ENCODE measurements at regions not wholly inside any gene's neighbourhood (a gene's known extent, or its start where the extent isn't known, plus 50 kb on each side); places are given as distances from the start of the nearest gene placed in this dataset.
"Not testable (repeated sequence)": the region's sequence is repeated elsewhere in the genome, so short reads cannot be mapped to it uniquely, and the experiment has no call there.

DNA sequence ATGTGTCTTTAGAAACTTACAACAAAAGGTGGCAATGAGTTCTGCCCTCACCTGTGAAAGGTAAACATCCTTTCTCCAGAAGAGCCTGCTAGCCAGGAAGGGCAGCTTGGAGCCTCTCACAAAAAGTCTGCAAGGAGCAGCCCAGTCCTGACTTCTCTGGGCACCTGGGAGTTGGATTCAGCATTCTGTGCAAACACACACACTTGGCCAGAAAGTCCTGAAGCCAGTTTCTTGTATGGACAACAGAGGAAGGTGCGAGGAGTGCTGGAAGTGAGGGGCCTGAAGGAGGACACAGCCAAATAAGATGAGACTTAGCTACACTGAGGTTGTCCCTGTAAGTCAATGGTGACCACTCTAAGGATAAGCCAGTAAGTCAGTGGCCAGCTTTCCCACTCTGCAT is 52.4 kb upstream of the SLC1A4 start:
- no peaks in the 10 kb centered on the region for H3K36me3 ChIP-seq (ENCODE audit: control insufficient read depth in 4 of 4, insufficient read depth in 3 of 4, low read depth in 1 of 4, low read length in 3 of 4)
- H3K4me3 ChIP-seq (ENCODE audit: low read depth in 1 of 3, low read length in 3 of 3) = no peak overlapping the region
- H3K9ac ChIP-seq (ENCODE audit: low read depth in 1 of 2, low read length in 2 of 2) = no peak overlapping the region
- H3K9me3 ChIP-seq (ENCODE audit: control insufficient read depth in 4 of 4, low read length in 3 of 4) = no peaks in the 10 kb centered on the region
- H3K27ac ChIP-seq (ENCODE audit: low read depth in 1 of 2, low read length in 2 of 2) = peak overlapping the region; percentile 85 to 97
- 98% methylated on average over 1 of the region's 1 CpG for WGBS
- no peaks in the 10 kb centered on the region for H3K27me3 ChIP-seq (ENCODE audit: control insufficient read depth in 4 of 4, insufficient read depth in 4 of 4, low read length in 3 of 4)
- H3K4me1 ChIP-seq (ENCODE audit: control insufficient read depth in 4 of 4, insufficient read depth in 4 of 4, low read length in 3 of 4) = peaks cover 1 to 23% (median 13%) of the 10 kb centered on the region in 4 donors
- TF ChIP-seq FOXA1 (IDR thresholded peaks at IDR 0.05) (no peak), EGR1 (IDR thresholded peaks at IDR 0.05; ENCODE audit: low read depth in 2 of 2) (no peak), YY1 (IDR thresholded peaks at IDR 0.05) (no peak), TAF1 (conservative IDR thresholded peaks at IDR 0.05) (no peak), HNF4A (conservative IDR thresholded peaks at IDR 0.05) (no peak), SP1 (IDR thresholded peaks at IDR 0.05) (no peak), JUND (IDR thresholded peaks at IDR 0.05) (no peak)
- TF ChIP-seq, protein P1, sequence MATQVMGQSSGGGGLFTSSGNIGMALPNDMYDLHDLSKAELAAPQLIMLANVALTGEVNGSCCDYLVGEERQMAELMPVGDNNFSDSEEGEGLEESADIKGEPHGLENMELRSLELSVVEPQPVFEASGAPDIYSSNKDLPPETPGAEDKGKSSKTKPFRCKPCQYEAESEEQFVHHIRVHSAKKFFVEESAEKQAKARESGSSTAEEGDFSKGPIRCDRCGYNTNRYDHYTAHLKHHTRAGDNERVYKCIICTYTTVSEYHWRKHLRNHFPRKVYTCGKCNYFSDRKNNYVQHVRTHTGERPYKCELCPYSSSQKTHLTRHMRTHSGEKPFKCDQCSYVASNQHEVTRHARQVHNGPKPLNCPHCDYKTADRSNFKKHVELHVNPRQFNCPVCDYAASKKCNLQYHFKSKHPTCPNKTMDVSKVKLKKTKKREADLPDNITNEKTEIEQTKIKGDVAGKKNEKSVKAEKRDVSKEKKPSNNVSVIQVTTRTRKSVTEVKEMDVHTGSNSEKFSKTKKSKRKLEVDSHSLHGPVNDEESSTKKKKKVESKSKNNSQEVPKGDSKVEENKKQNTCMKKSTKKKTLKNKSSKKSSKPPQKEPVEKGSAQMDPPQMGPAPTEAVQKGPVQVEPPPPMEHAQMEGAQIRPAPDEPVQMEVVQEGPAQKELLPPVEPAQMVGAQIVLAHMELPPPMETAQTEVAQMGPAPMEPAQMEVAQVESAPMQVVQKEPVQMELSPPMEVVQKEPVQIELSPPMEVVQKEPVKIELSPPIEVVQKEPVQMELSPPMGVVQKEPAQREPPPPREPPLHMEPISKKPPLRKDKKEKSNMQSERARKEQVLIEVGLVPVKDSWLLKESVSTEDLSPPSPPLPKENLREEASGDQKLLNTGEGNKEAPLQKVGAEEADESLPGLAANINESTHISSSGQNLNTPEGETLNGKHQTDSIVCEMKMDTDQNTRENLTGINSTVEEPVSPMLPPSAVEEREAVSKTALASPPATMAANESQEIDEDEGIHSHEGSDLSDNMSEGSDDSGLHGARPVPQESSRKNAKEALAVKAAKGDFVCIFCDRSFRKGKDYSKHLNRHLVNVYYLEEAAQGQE (IDR thresholded peaks at IDR 0.05) = no peak
- no peak for DNase-seq (ENCODE audit: low spot score)

DNA sequence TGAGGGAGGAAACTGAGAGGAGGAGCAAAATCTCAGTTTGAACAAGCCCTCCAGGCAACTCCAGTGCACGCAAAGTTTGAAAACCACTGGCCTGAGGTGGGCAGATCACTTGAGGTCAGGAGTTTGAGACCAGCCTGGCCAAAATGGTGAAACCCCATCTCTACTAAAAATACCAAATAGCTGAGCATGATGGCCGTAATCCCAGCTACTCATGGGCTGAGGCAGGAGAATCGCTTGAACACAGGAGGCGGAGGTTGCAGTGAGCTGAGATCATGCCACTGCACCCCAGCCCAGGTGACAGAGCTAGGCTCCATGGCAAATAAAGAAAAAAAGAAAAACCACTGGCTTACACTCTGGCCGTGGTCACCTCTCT is 51.9 kb upstream of the SLC1A4 start:
- not testable (repeated sequence) for H3K36me3 ChIP-seq (ENCODE audit: control insufficient read depth in 4 of 4, insufficient read depth in 3 of 4, low read depth in 1 of 4, low read length in 3 of 4); H3K4me3 ChIP-seq (ENCODE audit: low read depth in 1 of 3, low read length in 3 of 3); H3K9me3 ChIP-seq (ENCODE audit: control insufficient read depth in 4 of 4, low read length in 3 of 4); DNase-seq (ENCODE audit: low spot score); H3K27me3 ChIP-seq (ENCODE audit: control insufficient read depth in 4 of 4, insufficient read depth in 4 of 4, low read length in 3 of 4)
- peak overlapping the region; percentile 85 to 97 for H3K27ac ChIP-seq (ENCODE audit: low read depth in 1 of 2, low read length in 2 of 2)
- peaks cover 1 to 23% (median 13%) of the 10 kb centered on the region in 4 donors for H3K4me1 ChIP-seq (ENCODE audit: control insufficient read depth in 4 of 4, insufficient read depth in 4 of 4, low read length in 3 of 4)
- H3K9ac ChIP-seq (ENCODE audit: low read depth in 1 of 2, low read length in 2 of 2) = peak overlapping the region; percentile 23 to 87
- WGBS = 58% methylated on average over 5 of the region's 5 CpGs

DNA sequence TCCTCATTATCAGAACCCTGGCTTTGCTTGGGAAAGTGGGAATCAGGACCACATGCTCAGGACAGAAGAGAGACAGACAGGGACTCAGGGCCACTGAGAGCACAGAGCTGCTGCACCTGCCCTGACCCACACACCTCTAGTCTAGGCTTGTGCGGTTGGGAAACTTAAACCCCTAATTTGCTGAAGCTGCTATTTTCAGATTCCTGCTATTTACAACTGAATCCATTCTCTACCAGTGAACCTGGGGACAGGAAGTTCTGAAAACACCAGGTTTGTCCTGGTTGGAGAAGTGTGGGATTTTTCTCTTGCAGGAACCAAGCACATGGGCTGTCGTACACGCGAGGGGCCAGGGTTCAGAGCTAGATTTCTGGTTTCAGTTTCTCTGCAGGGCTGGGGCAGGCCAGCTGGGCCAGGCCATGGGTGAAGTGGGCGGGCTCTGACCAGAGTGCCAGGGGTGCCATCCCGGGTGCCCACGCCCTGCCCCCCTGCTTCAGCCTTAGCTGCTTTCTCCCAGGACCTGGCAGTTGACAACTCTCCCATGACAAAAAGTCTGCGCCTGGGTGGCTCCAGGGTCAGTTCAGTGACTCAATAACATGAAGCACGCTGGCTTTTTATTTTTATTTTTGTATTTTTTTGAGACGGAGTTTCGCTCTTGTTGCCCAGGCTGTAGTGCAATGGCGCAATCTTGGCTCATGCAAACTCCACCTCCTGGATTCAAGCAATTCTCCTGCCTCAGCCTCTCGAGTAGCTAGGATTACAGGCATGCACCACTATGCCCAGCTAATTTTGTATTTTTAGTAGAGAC is 51.3 kb upstream of the SLC1A4 start:
- peak overlapping the region; percentile 54 to 58 (median 55) for H3K4me3 ChIP-seq (ENCODE audit: low read depth in 1 of 3, low read length in 3 of 3)
- peak overlapping the region; percentile 85 to 97 for H3K27ac ChIP-seq (ENCODE audit: low read depth in 1 of 2, low read length in 2 of 2)
- no peaks in the 10 kb centered on the region for H3K36me3 ChIP-seq (ENCODE audit: control insufficient read depth in 4 of 4, insufficient read depth in 3 of 4, low read depth in 1 of 4, low read length in 3 of 4)
- H3K27me3 ChIP-seq (ENCODE audit: control insufficient read depth in 4 of 4, insufficient read depth in 4 of 4, low read length in 3 of 4) = no peaks in the 10 kb centered on the region
- peak overlapping the region; percentile 23 to 87 for H3K9ac ChIP-seq (ENCODE audit: low read depth in 1 of 2, low read length in 2 of 2)
- no peaks in the 10 kb centered on the region for H3K9me3 ChIP-seq (ENCODE audit: control insufficient read depth in 4 of 4, low read length in 3 of 4)
- no peak for DNase-seq (ENCODE audit: low spot score)
- WGBS = 25% methylated on average over 13 of the region's 13 CpGs
- peaks cover 1 to 23% (median 13%) of the 10 kb centered on the region in 4 donors for H3K4me1 ChIP-seq (ENCODE audit: control insufficient read depth in 4 of 4, insufficient read depth in 4 of 4, low read length in 3 of 4)
- TF ChIP-seq HNF4A (conservative IDR thresholded peaks at IDR 0.05) (peak; percentile 87 to 91), TAF1 (conservative IDR thresholded peaks at IDR 0.05) (no peak), NR2F2 (IDR thresholded peaks at IDR 0.05) (no peak), SP1 (IDR thresholded peaks at IDR 0.05) (peak; percentile 91), FOXA1 (IDR thresholded peaks at IDR 0.05) (peak; percentile 41), JUND (IDR thresholded peaks at IDR 0.05) (peak; percentile 33 to 42), RAD21 (IDR thresholded peaks at IDR 0.05) (peak; percentile 18 to 20), RXRA (IDR thresholded peaks at IDR 0.05) (peak in 1 of 2 donors; percentile 76)
- TF ChIP-seq, protein P2, sequence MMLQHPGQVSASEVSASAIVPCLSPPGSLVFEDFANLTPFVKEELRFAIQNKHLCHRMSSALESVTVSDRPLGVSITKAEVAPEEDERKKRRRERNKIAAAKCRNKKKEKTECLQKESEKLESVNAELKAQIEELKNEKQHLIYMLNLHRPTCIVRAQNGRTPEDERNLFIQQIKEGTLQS (IDR thresholded peaks at IDR 0.05) = no peak
- TF ChIP-seq, protein P3, sequence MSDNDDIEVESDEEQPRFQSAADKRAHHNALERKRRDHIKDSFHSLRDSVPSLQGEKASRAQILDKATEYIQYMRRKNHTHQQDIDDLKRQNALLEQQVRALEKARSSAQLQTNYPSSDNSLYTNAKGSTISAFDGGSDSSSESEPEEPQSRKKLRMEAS (IDR thresholded peaks at IDR 0.05) = peak; percentile 94
- TF ChIP-seq, protein P4, sequence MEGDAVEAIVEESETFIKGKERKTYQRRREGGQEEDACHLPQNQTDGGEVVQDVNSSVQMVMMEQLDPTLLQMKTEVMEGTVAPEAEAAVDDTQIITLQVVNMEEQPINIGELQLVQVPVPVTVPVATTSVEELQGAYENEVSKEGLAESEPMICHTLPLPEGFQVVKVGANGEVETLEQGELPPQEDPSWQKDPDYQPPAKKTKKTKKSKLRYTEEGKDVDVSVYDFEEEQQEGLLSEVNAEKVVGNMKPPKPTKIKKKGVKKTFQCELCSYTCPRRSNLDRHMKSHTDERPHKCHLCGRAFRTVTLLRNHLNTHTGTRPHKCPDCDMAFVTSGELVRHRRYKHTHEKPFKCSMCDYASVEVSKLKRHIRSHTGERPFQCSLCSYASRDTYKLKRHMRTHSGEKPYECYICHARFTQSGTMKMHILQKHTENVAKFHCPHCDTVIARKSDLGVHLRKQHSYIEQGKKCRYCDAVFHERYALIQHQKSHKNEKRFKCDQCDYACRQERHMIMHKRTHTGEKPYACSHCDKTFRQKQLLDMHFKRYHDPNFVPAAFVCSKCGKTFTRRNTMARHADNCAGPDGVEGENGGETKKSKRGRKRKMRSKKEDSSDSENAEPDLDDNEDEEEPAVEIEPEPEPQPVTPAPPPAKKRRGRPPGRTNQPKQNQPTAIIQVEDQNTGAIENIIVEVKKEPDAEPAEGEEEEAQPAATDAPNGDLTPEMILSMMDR (IDR thresholded peaks at IDR 0.05; ENCODE audit: low read depth, low read length, missing input control) = no peak
- TF ChIP-seq, protein P1 (IDR thresholded peaks at IDR 0.05) = peak; percentile 69

All from liver (tissue), 8 donors.